ENCODE measurements at regions not wholly inside any gene's neighbourhood (a gene's known extent, or its start where the extent isn't known, plus 50 kb on each side); places are given as distances from the start of the nearest gene placed in this dataset.

DNA sequence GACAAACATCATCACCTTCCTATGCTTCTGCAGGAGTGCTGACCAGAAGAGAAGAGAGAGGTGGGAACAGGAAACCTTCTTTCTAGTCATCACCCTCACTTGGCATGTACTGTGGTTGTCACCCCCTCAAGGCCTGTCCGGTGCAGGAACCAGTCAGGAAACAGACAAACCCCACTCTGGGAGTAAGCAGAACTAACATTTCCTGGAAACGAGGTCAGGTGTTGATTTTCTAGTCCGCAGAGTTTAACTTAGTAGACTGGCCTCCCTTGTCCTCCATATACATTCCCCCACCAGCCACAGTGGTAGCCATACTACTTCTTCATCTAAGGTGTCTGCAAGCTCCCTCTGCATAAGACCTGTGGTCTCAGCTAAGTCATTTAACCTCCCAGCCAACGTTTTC lies 80.7 kb upstream of the NCAM1 start:
- Histone ChIP-seq H3K27me3 (replicated peaks in 1 of 4; ENCODE audit: control insufficient read depth in 3 of 4, extremely low read depth in 1 of 4, insufficient read depth in 3 of 4, low read length in 3 of 4) (peaks cover 0 to 5% (median 2%) of the 10 kb centered on the region in 4 experiments; a peak in 4 of 7 replicates), H3K14ac (ENCODE audit: insufficient read length) (no peak overlapping the region), H3K4me1 (replicated peaks in 1 of 4; ENCODE audit: control insufficient read depth in 3 of 4, insufficient read depth in 4 of 4, low read length in 3 of 4) (peaks cover 0 to 11% (median 3%) of the 10 kb centered on the region in 4 experiments; a peak in 6 of 7 replicates), H4K20me1 (replicated peaks in 1 of 2; ENCODE audit: control insufficient read depth in 1 of 2, insufficient read depth in 2 of 2, low read length in 2 of 2) (no peaks in the 10 kb centered on the region), H3K4me3 (ENCODE audit: extremely low read depth in 1 of 4, insufficient read depth in 2 of 4, low read depth in 3 of 4, low read length in 4 of 4) (no peak overlapping the region), H3K36me3 (ENCODE audit: control insufficient read depth in 2 of 4, insufficient read depth in 4 of 4, low read length in 3 of 4) (no peaks in the 10 kb centered on the region), H2BK5ac (ENCODE audit: low read depth, low read length) (no peak overlapping the region), H2BK15ac (ENCODE audit: low read length) (no peak overlapping the region), H3K18ac (ENCODE audit: extremely low read depth, low read length) (no peak overlapping the region), H4K91ac (replicated peaks; ENCODE audit: insufficient read length, low read length) (no peak overlapping the region), H3K56ac (replicated peaks; ENCODE audit: insufficient read length, low read depth, low read length) (no peak overlapping the region), H3K23ac (ENCODE audit: insufficient read length) (no peak overlapping the region), H3K4ac (replicated peaks; ENCODE audit: insufficient read length, low read depth, low read length) (no peak overlapping the region), H3K9ac (replicated peaks in 1 of 4; ENCODE audit: extremely low read depth in 1 of 4, low read depth in 3 of 4, low read length in 3 of 4) (no peak overlapping the region), H4K5ac (ENCODE audit: insufficient read length, low read depth, low read length) (no peak overlapping the region), H3K27ac (ENCODE audit: low read depth, low read length) (no peak overlapping the region), H3K23me2 (ENCODE audit: low read depth, low read length) (no peaks in the 10 kb centered on the region), H3K79me1 (ENCODE audit: low read depth, low read length) (no peaks in the 10 kb centered on the region), H2BK120ac (replicated peaks; ENCODE audit: low read depth, low read length) (no peak overlapping the region), H3K4me2 (ENCODE audit: insufficient read depth in 1 of 2, low read depth in 2 of 2, low read length in 2 of 2) (no peak overlapping the region; a peak in 1 of 4 replicates), H3K9me3 (ENCODE audit: insufficient read depth in 2 of 2, low read depth in 1 of 2, low read length in 1 of 2) (no peaks in the 10 kb centered on the region), H2BK12ac (ENCODE audit: low read depth, low read length) (no peak overlapping the region), H2BK20ac (ENCODE audit: low read length) (no peak overlapping the region), H3K79me2 (ENCODE audit: control insufficient read depth in 1 of 2, insufficient read depth in 2 of 2, low read length in 2 of 2) (no peaks in the 10 kb centered on the region), H2AFZ (ENCODE audit: low read length) (no peak overlapping the region), H4K8ac (ENCODE audit: extremely low read depth, insufficient read depth, low read length) (no peak overlapping the region), H2AK5ac (ENCODE audit: low read depth, low read length) (no peak overlapping the region)
- ChIA-PET POLR2A (ENCODE audit: partially characterized antibody) (interaction anchor here (1.5 kb wide), 1 partner anchor 13 kb away, joined by 3 read pairs; no protein-coding TSS in a partner anchor), CTCF (ENCODE audit: partially characterized antibody) (no interaction called here)
- 84% methylated on average over 4 of the region's 4 CpGs; no CpG with 5 or more reads in 1 of the 2 experiments for WGBS, 2 experiments (ENCODE audit: extremely low coverage in 1 of 2, insufficient coverage in 1 of 2, insufficient read length in 1 of 2, insufficient replicate concordance in 2 of 2, low coverage in 1 of 2, low lambda C conversion rate in 2 of 2, missing lambda C conversion rate in 1 of 2)
- FAIRE-seq (no peak), DNase-seq (ENCODE audit: low read depth in 1 of 2, low spot score in 2 of 2) (no peak)
- TF ChIP-seq RFX5 (IDR thresholded peaks at IDR 0.05; ENCODE audit: borderline replicate concordance, low read depth, low read length), result no peak
- no peak for TF ChIP-seq CREB1 (IDR thresholded peaks at IDR 0.05)
- TF ChIP-seq POLR2A (IDR thresholded peaks at IDR 0.05; ENCODE audit: control extremely low read depth in 1 of 2, low read depth in 2 of 2, low read length in 2 of 2), result no peak
- TF ChIP-seq POU5F1 (IDR thresholded peaks at IDR 0.05; ENCODE audit: low read depth, low read length), result no peak
- TF ChIP-seq GTF2F1 (IDR thresholded peaks at IDR 0.05; ENCODE audit: borderline replicate concordance, low read depth, low read length), result no peak
- TF ChIP-seq, protein P1, sequence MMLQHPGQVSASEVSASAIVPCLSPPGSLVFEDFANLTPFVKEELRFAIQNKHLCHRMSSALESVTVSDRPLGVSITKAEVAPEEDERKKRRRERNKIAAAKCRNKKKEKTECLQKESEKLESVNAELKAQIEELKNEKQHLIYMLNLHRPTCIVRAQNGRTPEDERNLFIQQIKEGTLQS (IDR thresholded peaks at IDR 0.05; ENCODE audit: insufficient read depth, low read depth, low read length), result no peak
- no peak for TF ChIP-seq POLR2AphosphoS5 (IDR thresholded peaks at IDR 0.05; ENCODE audit: low read depth, low read length)
- no peak for TF ChIP-seq CBX5 (IDR thresholded peaks at IDR 0.05; ENCODE audit: low read depth, low read length)
- no peak for TF ChIP-seq SIX5 (IDR thresholded peaks at IDR 0.05; ENCODE audit: low read depth, low read length)
- TF ChIP-seq, protein P2, sequence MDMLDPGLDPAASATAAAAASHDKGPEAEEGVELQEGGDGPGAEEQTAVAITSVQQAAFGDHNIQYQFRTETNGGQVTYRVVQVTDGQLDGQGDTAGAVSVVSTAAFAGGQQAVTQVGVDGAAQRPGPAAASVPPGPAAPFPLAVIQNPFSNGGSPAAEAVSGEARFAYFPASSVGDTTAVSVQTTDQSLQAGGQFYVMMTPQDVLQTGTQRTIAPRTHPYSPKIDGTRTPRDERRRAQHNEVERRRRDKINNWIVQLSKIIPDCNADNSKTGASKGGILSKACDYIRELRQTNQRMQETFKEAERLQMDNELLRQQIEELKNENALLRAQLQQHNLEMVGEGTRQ (IDR thresholded peaks at IDR 0.05; ENCODE audit: low read length), result no peak
- no peak for TF ChIP-seq CHD2 (IDR thresholded peaks at IDR 0.05; ENCODE audit: low read length)
- no peak for TF ChIP-seq TAF1 (IDR thresholded peaks at IDR 0.05; ENCODE audit: low read depth, low read length)
- no peak for TF ChIP-seq BACH1 (IDR thresholded peaks at IDR 0.05; ENCODE audit: low read length)
- no peak for TF ChIP-seq CHD1 (IDR thresholded peaks at IDR 0.05; ENCODE audit: low read depth, low read length)
- no peak for TF ChIP-seq SP2 (IDR thresholded peaks at IDR 0.05; ENCODE audit: low read length)
- TF ChIP-seq RBBP5 (IDR thresholded peaks at IDR 0.05; ENCODE audit: borderline replicate concordance, low read depth, low read length), result no peak

Measured in H1 (cell line).